HG02970 (cell line): ENCODE measurements at regions not wholly inside any gene's neighbourhood (a gene's known extent, or its start where the extent isn't known, plus 50 kb on each side); places are given as distances from the start of the nearest gene placed in this dataset.
"Not testable (repeated sequence)": the region's sequence is repeated elsewhere in the genome, so short reads cannot be mapped to it uniquely, and the experiment has no call there.

Experiments used
- ATAC-seq: cut with Tn5 transposase; IDR thresholded peaks from one replicate; pipeline ENCODE4 v1.9.1; 2021; ENCODE audit warnings: mild to moderate bottlenecking, moderate library complexity, moderate number of reproducible peaks; ENCODE audit not compliant: unreplicated experiment, low FRiP score

GRCh38 chr18:10076502-10077030, 162.8 kb downstream of the VAPA start:
- no peak for ATAC-seq

- no peak for ATAC-seq
Measured at GRCh38 chr18:10077986-10078385, 164.2 kb downstream of the VAPA start.

GRCh38 chr18:10080372-10080771, 166.6 kb downstream of the VAPA start:
- ATAC-seq = no peak

- no peak for ATAC-seq
Measured at GRCh38 chr18:10081492-10081891, 167.7 kb downstream of the VAPA start.

GRCh38 chr18:10085416-10085815, 171.6 kb downstream of the VAPA start:
- ATAC-seq = no peak

GRCh38 chr18:10085876-10086275, 172.1 kb downstream of the VAPA start:
- no peak for ATAC-seq

DNA sequence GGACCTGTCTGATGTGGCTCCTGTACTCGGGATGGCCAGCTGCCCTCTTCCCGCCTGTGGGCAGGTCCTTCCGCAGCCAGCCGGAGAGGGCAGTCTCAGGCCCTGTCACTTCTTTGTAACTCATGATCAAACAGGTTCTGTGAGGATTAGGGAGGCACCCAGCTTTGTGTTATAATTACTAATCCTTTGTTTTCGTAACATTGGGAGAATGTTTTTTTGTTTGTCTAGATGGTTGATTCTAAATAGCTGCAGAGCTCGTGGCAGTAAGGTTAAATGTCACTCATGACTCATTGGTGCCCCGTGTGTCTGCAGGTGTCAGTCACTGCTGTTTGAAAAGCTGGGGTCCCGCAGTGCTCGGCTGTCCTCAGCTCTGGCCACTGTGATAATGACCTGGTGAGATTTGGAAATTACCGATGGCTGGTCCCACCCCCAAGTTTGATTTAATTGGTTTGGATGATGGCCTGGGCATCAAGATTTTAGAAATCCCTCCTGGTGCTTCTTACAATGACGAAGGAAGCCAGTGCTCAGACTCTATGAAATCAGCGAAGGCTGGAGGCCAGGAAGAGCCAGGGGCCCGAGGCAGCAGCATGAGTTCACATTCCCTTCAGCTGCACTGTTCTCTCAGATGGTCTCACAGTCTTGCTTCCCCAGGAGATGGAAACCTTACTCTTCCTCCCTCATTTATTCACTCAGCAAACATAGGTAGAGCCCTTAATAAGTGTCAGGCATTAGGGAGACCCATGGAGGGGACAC, 172.8 kb downstream of the VAPA start:
- no peak for ATAC-seq

GRCh38 chr18:10088734-10089133, 174.9 kb downstream of the VAPA start:
- ATAC-seq = no peak

- ATAC-seq = no peak
Measured at GRCh38 chr18:10089881-10090280, 176.1 kb downstream of the VAPA start.

DNA sequence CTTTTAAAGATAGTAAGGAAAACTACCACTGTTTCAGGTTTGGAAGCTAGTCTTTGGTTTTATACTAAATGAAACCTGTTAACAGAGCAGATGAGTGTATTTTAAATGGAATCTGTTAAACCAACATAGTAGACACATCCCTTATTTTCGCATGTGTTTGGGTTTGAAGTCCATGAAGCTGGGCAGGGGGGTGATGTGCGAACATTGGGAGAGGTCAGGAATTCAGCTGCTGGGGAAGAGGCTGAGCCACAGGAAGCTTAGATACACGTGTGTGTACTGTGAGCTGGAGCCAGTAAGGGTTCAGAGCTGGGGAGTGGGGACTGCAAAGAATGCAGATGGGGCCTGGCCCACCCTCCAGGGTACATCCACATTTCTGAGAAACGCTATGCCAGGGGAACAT, 176.9 kb downstream of the VAPA start:
- no peak for ATAC-seq

DNA sequence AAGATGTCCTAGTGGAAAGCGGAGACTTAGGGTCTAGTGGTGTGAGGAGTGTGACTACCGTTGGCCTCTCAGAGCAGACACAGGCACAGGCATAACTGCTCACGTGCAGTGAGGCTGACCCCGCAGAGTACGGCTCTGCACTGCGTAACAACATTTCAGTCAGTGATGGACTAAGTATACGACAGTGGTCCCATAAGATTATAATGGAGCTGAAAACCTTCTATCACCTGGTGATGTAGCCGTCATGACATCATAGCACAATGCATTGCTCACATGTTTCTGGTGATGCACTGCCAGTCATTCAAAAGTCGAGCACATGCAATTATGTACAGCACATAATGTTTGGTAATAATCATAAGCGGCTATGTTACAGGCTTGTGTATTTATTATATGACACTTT, 179.6 kb downstream of the VAPA start:
- no peak for ATAC-seq

GRCh38 chr18:10094154-10094553, 180.3 kb downstream of the VAPA start:
- no peak for ATAC-seq

DNA sequence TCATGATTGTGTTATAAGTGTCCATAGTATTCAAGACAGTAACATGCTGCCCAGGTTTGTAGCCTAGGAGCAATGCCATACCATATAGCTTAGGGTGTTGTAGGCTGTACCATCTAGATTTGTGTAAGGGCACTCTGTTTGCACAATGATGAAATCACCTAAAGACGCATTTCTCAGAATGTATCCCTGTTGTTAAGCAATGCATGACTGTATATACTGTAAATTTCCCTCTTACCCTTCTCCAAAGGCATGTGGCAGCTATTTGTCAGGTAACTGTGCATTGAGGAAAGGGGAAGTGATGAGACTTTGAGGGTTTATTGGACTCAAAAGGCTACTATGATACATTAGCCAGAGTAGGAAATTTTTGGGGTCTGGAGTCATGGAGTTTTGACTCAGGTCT, 180.8 kb downstream of the VAPA start:
- no peak for ATAC-seq

DNA sequence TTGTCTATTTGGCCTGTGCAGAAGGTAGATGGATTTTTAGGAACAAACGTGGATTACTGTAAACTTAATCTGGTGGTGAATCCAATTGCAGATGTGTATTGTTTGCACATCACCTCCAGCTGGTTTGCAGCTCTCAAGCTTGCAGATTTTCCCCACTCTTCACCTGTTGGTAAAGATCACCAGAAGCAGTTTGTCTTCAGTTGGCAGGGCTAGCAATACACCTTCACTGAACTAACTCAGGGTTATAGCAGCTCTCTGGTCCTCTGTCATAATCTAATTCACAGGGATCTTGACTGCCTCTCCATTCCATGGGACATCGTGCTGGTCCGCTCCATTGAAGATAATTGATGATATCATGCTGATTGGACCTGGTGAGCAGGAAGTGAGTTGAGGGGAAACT, 181.5 kb downstream of the VAPA start:
- no peak for ATAC-seq

GRCh38 chr18:10099539-10100140, 185.8 kb downstream of the VAPA start:
- no peak for ATAC-seq

GRCh38 chr18:10100196-10100595, 186.4 kb downstream of the VAPA start:
- ATAC-seq = no peak

GRCh38 chr18:10100941-10101701, 187.3 kb downstream of the VAPA start:
- ATAC-seq = no peak

GRCh38 chr18:10101729-10102128, 187.9 kb downstream of the VAPA start:
- no peak for ATAC-seq

DNA sequence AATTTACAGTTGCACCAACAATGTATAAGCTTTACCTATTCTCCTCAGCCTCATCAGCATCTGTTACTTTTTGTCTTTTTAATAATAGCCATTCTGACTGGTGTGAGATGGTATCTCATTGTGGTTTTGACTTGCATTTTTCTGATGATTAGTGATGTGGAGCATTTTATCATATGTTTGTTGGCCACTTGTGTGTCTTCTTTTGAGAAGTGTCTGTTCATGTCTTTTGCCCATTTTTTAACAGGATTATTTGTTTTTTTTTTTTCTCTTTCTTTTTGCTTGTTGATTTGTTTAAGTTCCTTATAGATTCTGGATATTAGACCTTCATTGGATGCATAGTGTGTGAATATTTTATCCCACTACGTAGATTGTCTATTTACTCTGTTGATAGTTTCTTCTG, 191.3 kb downstream of the VAPA start:
- ATAC-seq = not testable (repeated sequence)

DNA sequence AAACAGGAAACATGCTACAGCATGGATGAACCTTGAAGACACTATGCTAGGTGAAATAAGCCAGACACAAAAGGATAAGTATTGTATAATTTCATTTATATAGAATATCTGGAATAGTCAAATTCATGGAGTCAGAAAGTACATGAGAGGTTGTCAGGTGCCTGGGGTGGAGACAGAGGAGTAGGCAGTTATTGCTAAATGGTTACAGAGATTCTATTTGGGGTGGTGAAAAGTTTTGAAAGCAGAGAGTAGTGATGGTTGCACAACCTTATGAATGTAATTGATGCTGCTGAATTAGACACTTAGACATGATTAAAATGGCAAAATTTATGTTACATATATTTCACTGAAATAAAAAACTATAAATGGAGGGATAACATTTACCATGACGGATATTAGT, 197.4 kb downstream of the VAPA start:
- ATAC-seq = no peak

DNA sequence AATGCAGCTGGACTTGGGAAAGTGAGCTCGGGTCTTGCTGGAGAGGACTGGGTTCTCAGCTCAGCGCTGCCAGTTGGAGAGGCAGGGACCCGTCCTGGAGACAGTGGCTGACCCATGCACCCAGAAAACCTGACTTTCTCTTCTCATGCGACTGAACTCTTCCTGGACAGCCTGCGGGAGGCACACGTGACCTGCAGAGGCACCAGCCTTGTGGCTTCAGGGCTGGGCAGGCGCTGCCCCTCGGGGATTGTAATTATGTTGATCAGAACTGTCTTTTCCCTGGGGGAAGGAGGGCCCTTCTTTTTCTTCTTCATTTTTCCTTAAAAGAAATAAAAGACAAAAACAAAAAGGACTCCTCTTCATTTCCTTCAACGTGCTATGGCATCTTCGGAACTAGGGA, 198.1 kb downstream of the VAPA start:
- ATAC-seq = no peak
